ENCODE measurements at regions not wholly inside any gene's neighbourhood (a gene's known extent, or its start where the extent isn't known, plus 50 kb on each side); places are given as distances from the start of the nearest gene placed in this dataset.
"Not testable (repeated sequence)": the region's sequence is repeated elsewhere in the genome, so short reads cannot be mapped to it uniquely, and the experiment has no call there.

DNA sequence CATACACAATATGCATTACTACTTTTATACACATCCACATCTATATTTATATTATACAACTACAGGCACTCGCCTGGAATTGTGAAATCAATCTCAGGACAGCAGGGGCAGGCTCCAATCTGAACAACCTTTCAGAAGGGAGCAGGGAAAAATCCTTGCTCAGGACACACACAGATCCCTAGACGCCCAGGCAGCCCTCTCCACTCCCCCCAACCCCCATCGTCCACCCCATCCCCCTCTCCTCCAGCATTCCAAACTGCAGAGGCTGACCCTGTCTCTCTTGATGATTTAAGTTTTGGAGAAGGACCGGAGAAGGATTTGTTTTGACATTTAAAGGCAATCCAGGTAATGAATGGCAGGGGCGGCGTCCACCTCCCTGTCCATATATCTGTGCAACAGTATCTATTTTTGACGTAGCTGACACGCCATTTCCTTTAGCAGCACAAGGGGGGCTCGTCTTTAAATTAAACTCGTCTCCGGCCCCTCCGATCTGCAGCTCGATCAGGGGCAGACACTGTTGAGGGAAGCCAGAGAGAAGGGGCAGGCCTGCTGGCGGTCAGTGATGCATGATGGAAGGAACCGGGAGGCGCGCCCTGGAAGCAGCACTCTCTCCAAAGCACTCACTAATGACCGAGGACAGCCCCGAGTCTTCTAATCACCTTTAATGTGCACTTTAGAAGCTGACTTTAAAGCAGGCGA lies 95.0 kb upstream of the TBX5 start:
- no peak for DNase-seq

GRCh38 chr12:114500131-114500530 lies 94.2 kb upstream of the TBX5 start:
- DNase-seq, result no peak

GRCh38 chr12:114499338-114499737 lies 93.4 kb upstream of the TBX5 start:
- DNase-seq, result no peak

DNA sequence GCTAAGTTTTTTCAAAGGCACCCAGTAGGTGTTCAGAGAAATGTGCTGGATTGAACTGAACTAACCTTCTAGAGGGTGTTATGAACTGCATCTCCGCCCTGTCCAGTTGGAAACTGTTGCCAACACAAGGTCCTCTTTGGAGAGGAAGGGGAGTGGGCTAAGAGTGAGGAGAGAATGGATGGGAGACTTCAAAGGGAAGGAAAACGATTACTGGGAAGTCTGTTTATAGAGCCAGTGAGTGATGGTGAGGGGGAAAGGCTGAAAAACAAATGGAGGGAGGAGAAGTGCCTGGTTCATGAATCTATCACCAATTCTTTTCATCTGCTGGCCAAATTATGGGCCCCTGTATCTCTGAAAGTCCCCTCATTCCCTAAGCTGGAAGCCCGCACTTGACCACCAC lies 86.0 kb upstream of the TBX5 start:
- no peak for DNase-seq

DNA sequence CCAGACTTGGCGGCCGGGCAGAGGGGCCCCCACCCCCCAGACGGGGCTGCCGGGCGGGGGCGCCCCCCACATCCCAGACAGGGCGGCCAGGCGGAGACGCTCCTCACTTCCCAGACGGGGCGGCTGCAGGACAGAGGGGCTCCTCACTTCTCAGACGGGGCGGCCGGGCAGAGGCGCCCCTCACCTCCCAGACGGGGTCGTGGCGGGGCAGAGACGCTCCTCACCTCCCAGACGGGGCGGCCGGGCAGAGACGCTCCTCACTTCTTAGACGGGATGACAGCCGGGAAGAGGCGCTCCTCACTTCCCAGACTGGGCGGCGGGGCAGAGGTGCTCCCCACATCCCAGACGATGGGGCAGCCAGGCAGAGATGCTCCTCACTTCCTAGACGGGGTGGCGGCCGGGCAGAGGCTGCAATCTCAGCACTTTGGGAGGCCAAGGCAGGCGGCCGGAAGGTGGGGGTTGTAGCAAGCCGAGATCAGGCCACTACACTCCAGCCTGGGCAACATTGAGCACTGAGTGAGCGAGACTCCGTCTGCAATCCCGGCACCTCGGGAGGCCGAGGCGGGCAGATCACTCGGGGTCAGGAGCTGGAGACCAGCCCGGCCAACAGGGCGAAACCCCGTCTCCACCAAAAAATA lies 79.0 kb upstream of the TBX5 start:
- not testable (repeated sequence) for DNase-seq

GRCh38 chr12:114483996-114484395 lies 78.1 kb upstream of the TBX5 start:
- DNase-seq, result no peak

DNA sequence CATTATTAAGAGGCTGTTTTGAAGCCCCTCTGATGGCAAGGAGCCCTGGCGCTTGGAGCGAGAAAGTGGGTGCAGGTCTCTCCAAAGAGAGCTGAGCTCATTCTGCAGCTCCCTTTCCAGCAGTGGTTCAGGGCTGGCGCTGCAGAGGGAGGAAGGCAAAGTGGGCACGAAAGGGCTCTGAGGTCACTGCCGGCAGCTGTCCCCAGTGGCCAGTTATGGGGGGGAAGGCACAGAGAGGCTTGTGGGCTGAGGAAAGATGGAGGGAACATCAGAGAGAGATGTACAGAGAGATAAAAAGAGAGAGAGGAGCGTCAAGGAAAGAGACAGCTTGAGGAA lies 75.2 kb upstream of the TBX5 start:
- no peak for DNase-seq

- DNase-seq, result no peak
These were observed 74.6 kb upstream of the TBX5 start for GRCh38 chr12:114480337-114481199.

DNA sequence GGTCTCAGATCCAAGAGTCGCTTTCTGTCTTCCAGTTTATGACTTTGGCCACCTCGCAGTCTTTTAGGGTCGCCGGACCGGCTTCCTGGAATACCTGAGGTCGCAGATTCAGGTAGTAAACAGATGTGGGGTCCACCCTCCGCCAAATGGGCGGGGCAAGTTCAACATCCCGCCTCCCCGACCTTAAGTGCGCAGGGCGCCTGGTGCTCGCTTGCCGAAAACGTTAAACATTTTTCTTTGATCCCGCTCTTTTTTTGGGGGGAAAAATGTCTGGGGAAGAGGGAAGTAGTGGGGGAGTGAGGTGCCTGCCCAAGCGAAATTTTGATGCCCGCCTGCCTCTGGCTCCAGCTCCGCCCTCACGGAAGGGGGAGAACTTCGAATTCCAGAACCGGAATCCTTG lies 73.9 kb upstream of the TBX5 start:
- no peak for DNase-seq

DNA sequence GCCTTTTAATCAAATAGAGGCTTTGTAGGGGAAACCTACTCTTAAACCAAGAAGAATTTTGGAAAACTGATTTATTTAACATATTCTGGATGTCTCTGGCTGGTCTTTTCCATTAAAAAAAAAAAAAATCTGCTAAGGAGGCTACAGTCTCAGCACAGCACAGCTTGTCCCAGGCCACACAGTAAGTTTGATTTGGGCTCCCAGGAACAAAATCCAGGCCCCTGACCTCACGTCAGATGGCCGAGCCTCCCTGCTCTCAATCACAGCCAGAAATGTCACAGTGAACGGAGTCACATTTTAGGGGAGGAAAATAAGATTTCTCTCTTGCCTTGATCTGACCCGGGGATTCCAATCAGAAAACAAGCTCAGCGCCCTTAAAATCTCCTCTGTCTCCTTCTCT lies 72.9 kb upstream of the TBX5 start:
- no peak for DNase-seq

DNA sequence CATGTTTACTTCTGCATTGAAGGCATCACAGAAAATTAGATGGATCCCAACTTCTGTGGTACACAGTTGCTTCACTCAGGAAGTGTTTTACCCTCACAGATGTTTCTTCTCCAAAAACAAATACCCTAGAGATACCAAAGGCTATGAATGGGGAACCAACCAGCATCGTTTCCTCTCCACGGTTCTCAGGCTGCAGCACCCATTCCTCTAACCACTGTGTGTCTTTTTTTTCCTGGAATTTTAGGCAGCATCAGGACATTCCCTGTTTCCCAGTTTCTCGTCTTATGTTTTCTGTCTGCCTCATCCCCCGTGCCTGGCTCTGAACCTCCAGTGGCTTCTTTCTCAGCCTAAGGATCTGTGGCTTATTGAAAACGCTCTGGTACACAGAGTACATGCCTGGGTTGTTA lies 72.0 kb upstream of the TBX5 start:
- DNase-seq, result no peak

DNA sequence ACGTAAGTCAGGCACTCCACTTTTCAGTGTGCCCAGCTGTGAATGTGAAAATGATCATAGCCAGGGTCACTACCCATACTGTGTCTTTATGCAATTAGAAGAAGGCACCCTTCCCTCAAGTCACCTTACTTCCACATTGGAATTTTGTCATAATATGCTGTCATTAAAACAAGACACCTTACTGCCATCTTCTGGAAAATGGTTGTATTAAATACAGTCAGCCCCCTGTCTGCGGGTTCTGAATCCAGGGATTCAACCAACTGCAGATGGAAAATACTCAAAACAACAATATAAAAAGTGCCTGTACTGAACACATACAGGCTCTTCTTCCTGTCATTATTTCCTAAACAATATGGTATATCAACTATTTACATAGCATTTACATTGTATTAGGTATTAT lies 70.2 kb upstream of the TBX5 start:
- no peak for DNase-seq

DNA sequence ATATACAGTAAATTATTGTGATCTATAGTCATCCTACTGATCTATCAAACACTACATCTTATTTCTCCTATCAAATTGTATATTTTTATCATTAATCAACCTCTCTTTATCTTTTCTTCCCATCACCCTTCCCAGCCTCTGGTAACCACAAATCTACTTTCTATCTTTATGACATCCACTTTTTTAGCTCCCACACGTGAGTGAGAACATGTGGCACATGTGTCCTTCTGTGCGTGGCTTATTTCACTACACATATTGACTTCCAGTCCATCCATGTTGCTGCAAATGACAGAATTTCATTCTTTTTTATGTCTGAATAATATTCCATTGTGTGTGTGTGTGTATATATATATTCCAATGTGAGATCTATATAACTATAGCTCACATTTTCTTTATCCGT lies 67.8 kb upstream of the TBX5 start:
- DNase-seq, result no peak

- DNase-seq, result no peak
These were observed 67.1 kb upstream of the TBX5 start for GRCh38 chr12:114473018-114473417.

DNA sequence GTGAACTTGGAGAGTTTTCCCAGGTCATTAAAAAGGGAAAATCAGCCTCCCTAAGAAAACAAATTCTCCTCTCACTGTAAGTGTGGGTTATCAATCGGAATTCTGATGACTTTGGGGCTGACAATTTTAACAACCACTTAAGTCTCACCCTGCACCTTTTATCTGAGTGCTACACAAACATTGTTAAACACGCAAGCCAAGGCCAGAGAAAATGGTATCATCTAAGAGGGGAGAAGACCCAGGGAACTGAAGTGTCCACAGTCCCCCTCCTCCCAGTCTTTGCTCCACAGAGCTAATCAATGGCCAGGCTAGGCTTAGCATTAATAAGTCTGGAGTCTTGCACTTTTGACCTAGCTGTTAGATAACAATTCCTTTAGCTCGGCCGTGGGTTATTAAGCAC lies 51.7 kb upstream of the TBX5 start:
- DNase-seq, result no peak
